ENCODE measurements at regions not wholly inside any gene's neighbourhood (a gene's known extent, or its start where the extent isn't known, plus 50 kb on each side); places are given as distances from the start of the nearest gene placed in this dataset.
"Not testable (repeated sequence)": the region's sequence is repeated elsewhere in the genome, so short reads cannot be mapped to it uniquely, and the experiment has no call there.

DNA sequence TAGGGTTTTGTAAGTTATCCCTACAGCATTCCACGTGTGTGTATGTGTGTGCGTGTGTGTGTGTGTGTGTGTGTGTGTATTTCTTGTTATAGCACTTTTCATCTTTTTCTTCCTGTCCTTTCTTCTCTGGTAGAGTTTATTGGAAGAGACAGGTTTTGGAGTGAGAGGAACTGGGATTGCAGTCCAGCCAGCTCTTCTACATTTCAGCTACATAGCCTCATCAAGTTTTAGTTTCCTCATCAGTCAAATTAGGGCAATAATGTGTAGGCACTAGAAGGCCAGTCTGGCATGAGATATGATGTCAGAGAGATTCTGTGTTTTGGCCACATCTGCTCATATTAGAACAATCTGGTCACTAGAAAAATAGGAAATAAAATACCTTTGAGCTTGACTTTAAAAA, 1283.5 kb upstream of the TENM4 start:
- H3K9me3 Mint-ChIP-seq = peaks cover 0 to 4% of the 10 kb centered on the region in 2 donors
- DNase-seq (no peak), ATAC-seq (no peak)
- H3K27me3 Mint-ChIP-seq = no peaks in the 10 kb centered on the region
- H3K4me1 Mint-ChIP-seq = no peaks in the 10 kb centered on the region
- no peak overlapping the region for H3K27ac Mint-ChIP-seq
- H3K4me3 Mint-ChIP-seq = no peak overlapping the region

DNA sequence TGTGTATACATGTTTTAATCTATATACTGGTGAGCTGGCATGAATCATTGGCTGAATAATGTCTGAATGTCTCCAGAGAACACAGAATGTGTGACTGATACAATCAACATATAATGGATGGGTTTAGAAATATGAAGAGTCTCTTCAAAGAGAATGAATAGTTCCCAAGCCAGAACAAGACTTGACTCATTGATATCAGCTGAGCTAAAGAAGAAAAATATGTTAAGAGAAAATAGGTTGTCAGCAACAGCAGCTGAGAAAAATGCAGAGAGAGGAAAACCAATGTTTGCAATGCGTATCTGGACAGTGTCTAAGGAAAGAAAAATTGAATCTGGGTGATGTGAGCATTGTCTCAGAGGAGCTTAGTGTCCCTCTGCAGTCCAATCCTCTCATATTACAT, 1281.8 kb upstream of the TENM4 start:
- H3K4me3 Mint-ChIP-seq = no peak overlapping the region
- H3K27ac Mint-ChIP-seq = no peak overlapping the region
- ATAC-seq (no peak), DNase-seq (no peak)
- peaks cover 0 to 8% of the 10 kb centered on the region in 2 donors for H3K9me3 Mint-ChIP-seq
- H3K4me1 Mint-ChIP-seq = no peaks in the 10 kb centered on the region
- H3K27me3 Mint-ChIP-seq = no peaks in the 10 kb centered on the region

DNA sequence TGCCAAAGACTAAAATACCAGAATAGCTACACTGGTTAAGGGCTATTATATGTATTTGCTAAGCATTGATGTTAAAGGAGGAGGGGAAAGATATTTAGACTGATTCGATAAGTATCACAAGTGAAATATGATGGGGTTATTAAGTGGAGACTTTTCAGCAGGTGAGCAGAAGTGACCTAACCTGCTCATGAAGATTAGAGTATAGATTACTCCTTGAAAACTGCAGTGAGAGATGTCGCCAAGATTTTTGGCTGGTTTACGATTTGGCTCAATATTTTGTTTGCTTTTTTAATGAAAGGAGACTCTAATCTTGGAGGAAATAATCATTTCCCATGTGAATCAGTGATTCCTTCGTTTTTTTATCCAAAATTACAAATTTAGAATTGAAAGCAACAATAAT, 1279.5 kb upstream of the TENM4 start:
- Mint-ChIP-seq H3K9me3 (peaks cover 0 to 8% of the 10 kb centered on the region in 2 donors), H3K4me3 (no peak overlapping the region), H3K27ac (no peak overlapping the region), H3K27me3 (no peaks in the 10 kb centered on the region), H3K4me1 (no peaks in the 10 kb centered on the region)
- no peak for DNase-seq
- ATAC-seq = no peak

- Mint-ChIP-seq H3K4me1 (no peaks in the 10 kb centered on the region), H3K9me3 (peaks cover 0 to 8% of the 10 kb centered on the region in 2 donors), H3K4me3 (no peak overlapping the region), H3K27me3 (no peaks in the 10 kb centered on the region), H3K27ac (no peak overlapping the region)
- ATAC-seq (no peak), DNase-seq (no peak)
These were observed 1278.4 kb upstream of the TENM4 start for GRCh38 chr11:80719292-80719646.

GRCh38 chr11:80718611-80719291, 1277.9 kb upstream of the TENM4 start:
- DNase-seq (no peak), ATAC-seq (no peak)
- peaks cover 0 to 8% of the 10 kb centered on the region in 2 donors for H3K9me3 Mint-ChIP-seq
- H3K27me3 Mint-ChIP-seq = no peaks in the 10 kb centered on the region
- no peaks in the 10 kb centered on the region for H3K4me1 Mint-ChIP-seq
- no peak overlapping the region for H3K4me3 Mint-ChIP-seq
- peak overlapping the region in 1 of 2 donors; percentile 71 for H3K27ac Mint-ChIP-seq

DNA sequence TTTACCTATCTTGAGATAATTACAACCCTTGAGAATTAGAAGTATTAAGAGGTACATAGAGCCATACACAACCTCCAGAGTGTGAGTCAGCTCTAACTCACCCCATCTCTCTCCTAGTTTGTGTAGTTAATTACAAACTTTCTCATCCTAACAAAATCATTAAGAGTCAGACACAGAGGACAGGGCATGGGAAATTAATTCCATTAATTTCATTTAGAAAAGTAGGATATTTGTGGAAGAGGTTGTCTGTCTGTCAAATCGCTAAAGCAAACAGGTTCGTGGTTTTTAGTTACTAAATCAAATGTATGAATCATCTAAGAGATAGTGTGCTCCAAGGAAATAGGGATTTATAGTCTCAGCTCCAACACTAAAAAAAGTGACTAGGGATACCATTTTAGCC, 1261.4 kb upstream of the TENM4 start:
- ATAC-seq = no peak
- DNase-seq = no peak
- H3K27ac Mint-ChIP-seq = no peak overlapping the region
- H3K9me3 Mint-ChIP-seq = peaks cover 5 to 12% of the 10 kb centered on the region in 2 donors
- no peak overlapping the region for H3K4me3 Mint-ChIP-seq
- H3K27me3 Mint-ChIP-seq = no peaks in the 10 kb centered on the region
- no peaks in the 10 kb centered on the region for H3K4me1 Mint-ChIP-seq

- ATAC-seq (no peak), DNase-seq (no peak)
- Mint-ChIP-seq H3K4me1 (no peaks in the 10 kb centered on the region), H3K27me3 (no peaks in the 10 kb centered on the region), H3K4me3 (no peak overlapping the region), H3K9me3 (peaks cover 5 to 12% of the 10 kb centered on the region in 2 donors), H3K27ac (no peak overlapping the region)
These were observed 1259.6 kb upstream of the TENM4 start for GRCh38 chr11:80700386-80700785.

DNA sequence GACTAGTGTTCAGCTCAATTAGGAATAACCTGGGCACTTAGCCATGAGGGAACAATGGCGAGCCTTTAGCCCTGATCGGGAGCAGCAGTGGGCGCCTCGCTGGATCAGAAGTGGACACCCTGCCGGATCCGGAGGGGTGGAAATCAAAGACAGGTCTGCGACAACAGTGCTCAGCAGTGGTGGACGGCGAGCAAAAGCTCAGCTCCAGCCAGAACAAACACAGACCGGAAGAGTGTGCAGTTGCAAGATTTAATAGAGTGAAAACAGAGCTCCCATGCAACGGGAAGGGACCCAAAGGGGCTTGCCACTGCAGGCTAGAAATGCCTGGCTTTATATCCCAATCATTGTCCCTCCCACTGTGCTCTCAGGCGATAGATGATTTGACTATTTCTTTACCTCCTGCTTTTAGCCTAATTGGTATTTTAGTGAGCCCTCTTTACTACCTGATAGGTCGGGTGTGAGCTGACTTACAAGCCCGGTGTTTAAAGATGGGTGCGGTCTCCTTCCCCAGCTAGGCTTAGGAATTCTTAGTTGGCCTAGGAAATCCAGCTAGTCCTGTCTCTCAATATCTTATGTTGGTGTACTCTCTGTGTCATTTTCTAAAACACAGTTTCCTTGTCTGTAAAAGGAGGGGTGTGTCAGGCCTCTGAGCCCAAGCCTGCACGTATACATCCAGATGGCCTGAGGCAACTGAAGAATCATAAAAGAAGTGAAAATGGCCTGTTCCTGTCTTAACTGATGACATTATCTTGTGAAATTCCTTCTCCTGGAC, 1258.8 kb upstream of the TENM4 start:
- H3K4me3 Mint-ChIP-seq, ATAC-seq, H3K27me3 Mint-ChIP-seq, H3K4me1 Mint-ChIP-seq, DNase-seq, H3K27ac Mint-ChIP-seq: not testable (repeated sequence)
- peaks cover 0 to 12% of the 10 kb centered on the region in 2 donors for H3K9me3 Mint-ChIP-seq

DNA sequence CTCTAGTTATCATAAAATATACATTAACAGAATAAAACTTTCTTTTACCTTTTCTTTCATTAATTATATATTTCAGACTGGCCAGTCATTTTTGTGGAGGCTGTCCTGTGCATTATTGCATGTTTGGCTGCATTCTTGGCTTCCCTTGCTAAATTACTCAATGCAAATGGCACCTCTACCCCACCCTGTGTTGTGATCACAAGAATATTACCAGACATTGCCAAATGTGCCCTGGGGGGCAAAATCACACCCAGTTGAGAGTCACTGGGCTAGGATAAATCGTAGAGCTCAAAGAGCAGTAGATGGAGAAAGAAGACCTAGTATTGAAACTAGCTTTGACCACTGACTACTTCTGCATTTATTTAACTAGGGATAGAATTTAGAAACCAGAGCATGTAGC, 1257.8 kb upstream of the TENM4 start:
- ATAC-seq = no peak
- Mint-ChIP-seq H3K27ac (no peak overlapping the region), H3K4me1 (no peaks in the 10 kb centered on the region), H3K27me3 (no peaks in the 10 kb centered on the region), H3K9me3 (peaks cover 0 to 12% of the 10 kb centered on the region in 2 donors), H3K4me3 (no peak overlapping the region)
- no peak for DNase-seq

GRCh38 chr11:80694385-80694784, 1253.6 kb upstream of the TENM4 start:
- no peak for ATAC-seq
- H3K27me3 Mint-ChIP-seq = no peaks in the 10 kb centered on the region
- no peak overlapping the region for H3K27ac Mint-ChIP-seq
- H3K4me3 Mint-ChIP-seq = no peak overlapping the region
- DNase-seq = no peak
- peaks cover 0 to 8% of the 10 kb centered on the region in 2 donors for H3K9me3 Mint-ChIP-seq
- no peaks in the 10 kb centered on the region for H3K4me1 Mint-ChIP-seq

DNA sequence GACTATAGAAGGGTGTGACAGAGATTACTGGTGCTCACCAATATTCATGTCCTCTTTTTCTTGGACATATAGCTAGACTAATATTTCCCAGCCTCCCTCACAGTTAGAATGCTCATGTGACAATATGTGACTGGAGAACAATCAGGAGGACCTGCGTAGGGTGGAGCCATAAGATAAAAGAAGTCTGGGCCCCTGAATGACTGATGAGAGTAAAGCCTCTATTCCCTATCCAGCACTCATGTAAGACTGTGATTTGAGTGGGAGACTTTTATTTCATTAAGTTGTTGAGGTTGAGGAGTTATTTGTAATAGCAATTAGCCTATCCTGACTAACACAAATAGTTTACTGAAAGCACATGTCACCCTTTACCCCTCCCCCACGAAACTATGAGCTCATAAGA, 1247.1 kb upstream of the TENM4 start:
- ATAC-seq (no peak), DNase-seq (no peak)
- Mint-ChIP-seq H3K27me3 (no peaks in the 10 kb centered on the region), H3K4me3 (no peak overlapping the region), H3K9me3 (peaks cover 5 to 8% of the 10 kb centered on the region in 2 donors), H3K27ac (no peak overlapping the region), H3K4me1 (no peaks in the 10 kb centered on the region)

DNA sequence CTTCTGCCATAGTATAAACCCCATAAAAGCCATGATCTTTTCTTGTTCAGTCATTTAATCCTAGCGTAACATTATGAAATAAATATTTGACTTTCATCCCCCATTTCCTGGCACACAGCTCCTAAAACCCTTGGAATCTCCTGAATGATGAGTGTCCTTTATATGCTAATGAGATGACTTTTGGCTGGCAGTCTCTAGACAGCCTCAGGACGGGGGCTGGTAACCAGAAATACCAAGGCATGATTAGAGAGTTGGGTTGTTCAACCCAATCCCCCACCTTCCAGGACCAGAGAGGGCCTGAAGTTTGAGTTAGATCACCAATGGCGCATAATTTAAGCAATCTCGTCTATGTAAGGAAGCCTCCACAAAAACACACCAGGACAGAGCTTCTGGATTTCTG, 1246.1 kb upstream of the TENM4 start:
- Mint-ChIP-seq H3K27ac (no peak overlapping the region), H3K4me1 (no peaks in the 10 kb centered on the region), H3K27me3 (no peaks in the 10 kb centered on the region), H3K9me3 (peaks cover 7 to 10% of the 10 kb centered on the region in 2 donors), H3K4me3 (no peak overlapping the region)
- DNase-seq (no peak), ATAC-seq (no peak)

DNA sequence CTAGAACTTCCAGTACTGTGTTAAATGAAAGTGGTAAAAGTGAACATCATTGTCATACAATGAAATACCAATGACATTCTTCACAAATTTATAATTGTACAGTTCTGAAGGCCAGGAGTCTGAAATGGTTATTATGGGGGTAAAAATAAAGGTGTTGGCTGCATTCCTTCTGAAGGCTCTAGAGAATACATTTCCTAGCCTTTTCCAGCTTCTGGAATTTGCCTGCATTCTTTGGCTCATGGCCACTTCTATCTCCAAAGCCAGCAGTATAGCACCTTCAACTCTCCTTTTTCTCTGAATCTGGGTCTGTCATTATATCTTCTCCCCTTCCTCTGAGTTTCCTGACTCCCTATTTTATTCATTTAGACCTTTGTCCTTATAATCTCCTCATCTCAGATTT, 1232.7 kb upstream of the TENM4 start:
- no peak for DNase-seq
- Mint-ChIP-seq H3K4me3 (no peak overlapping the region), H3K4me1 (no peaks in the 10 kb centered on the region), H3K27ac (no peak overlapping the region), H3K27me3 (no peaks in the 10 kb centered on the region), H3K9me3 (peaks cover 0 to 15% of the 10 kb centered on the region in 2 donors)
- no peak for ATAC-seq

GRCh38 chr11:80669620-80670019, 1228.8 kb upstream of the TENM4 start:
- DNase-seq (no peak), ATAC-seq (no peak)
- H3K27me3 Mint-ChIP-seq = no peaks in the 10 kb centered on the region
- H3K4me1 Mint-ChIP-seq = no peaks in the 10 kb centered on the region
- no peak overlapping the region for H3K27ac Mint-ChIP-seq
- H3K4me3 Mint-ChIP-seq = no peak overlapping the region
- peaks cover 7 to 9% of the 10 kb centered on the region in 2 donors for H3K9me3 Mint-ChIP-seq

GRCh38 chr11:80668039-80668438, 1227.2 kb upstream of the TENM4 start:
- H3K4me1 Mint-ChIP-seq = no peaks in the 10 kb centered on the region
- ATAC-seq = no peak
- no peak overlapping the region for H3K27ac Mint-ChIP-seq
- H3K9me3 Mint-ChIP-seq = peaks cover 7 to 9% of the 10 kb centered on the region in 2 donors
- H3K27me3 Mint-ChIP-seq = no peaks in the 10 kb centered on the region
- H3K4me3 Mint-ChIP-seq = no peak overlapping the region
- no peak for DNase-seq

DNA sequence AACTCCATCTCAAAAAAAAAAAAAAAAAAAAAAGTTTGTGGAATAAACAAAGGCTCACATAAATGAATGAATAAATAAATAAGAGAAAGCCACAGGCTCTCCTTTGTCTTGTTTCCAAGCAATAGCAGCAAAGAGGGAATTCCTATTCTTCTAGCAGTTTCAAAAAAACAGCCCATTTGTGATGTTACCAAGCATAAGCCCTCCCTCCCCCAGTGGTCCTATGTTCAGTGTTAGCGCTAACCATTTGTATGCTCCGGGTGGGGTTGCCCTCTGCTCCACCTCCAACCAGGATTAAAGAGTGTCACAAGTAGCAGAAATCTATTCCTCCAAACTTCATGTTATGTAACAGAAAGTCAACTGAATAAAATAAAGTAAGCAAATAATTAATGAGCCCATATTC, 1215.0 kb upstream of the TENM4 start:
- Mint-ChIP-seq H3K4me3 (no peak overlapping the region), H3K4me1 (no peaks in the 10 kb centered on the region), H3K27me3 (no peaks in the 10 kb centered on the region), H3K9me3 (peaks cover 6 to 10% of the 10 kb centered on the region in 2 donors), H3K27ac (no peak overlapping the region)
- no peak for ATAC-seq
- no peak for DNase-seq
